AG10803 (cell line): ENCODE measurements at regions not wholly inside any gene's neighbourhood (a gene's known extent, or its start where the extent isn't known, plus 50 kb on each side); places are given as distances from the start of the nearest gene placed in this dataset.

Experiments used
- DNase-seq: peaks from one replicate; pipeline ENCODE4 v3.0.0; 2010; ENCODE audit warnings: low read depth
- H3K4me3 ChIP-seq: 2 replicates; pipeline ENCODE4 v1.5.1; 2011; ENCODE audit warnings: mild to moderate bottlenecking, low read length, control low read depth
- CTCF ChIP-seq: conservative IDR thresholded peaks from 2 replicates; pipeline ENCODE4 v1.5.1; 2011; ENCODE audit warnings: mild to moderate bottlenecking, low read length, control low read depth, inconsistent platforms

GRCh38 chr19:30629086-30629485 lies 256.9 kb downstream of the ZNF536 start:
- TF ChIP-seq CTCF = no peak
- no peak for DNase-seq
- H3K4me3 ChIP-seq = no peak overlapping the region

GRCh38 chr19:30626626-30626966 lies 254.4 kb downstream of the ZNF536 start:
- TF ChIP-seq CTCF = no peak
- H3K4me3 ChIP-seq = no peak overlapping the region
- DNase-seq = no peak

- H3K4me3 ChIP-seq = no peak overlapping the region
Observed at GRCh38 chr19:30625947-30626625, 253.9 kb downstream of the ZNF536 start.

GRCh38 chr19:30622276-30622675 lies 250.1 kb downstream of the ZNF536 start:
- no peak overlapping the region for H3K4me3 ChIP-seq
- no peak for TF ChIP-seq CTCF
- DNase-seq = no peak

More at GRCh38 chr19:30625947-30626625, 253.9 kb downstream of the ZNF536 start:
- DNase-seq = no peak
- TF ChIP-seq CTCF = no peak

GRCh38 chr19:30621326-30621920 lies 249.2 kb downstream of the ZNF536 start:
- no peak overlapping the region for H3K4me3 ChIP-seq
- no peak for TF ChIP-seq CTCF
- no peak for DNase-seq

GRCh38 chr19:30620354-30620753 lies 248.2 kb downstream of the ZNF536 start:
- DNase-seq = no peak
- H3K4me3 ChIP-seq = no peak overlapping the region
- TF ChIP-seq CTCF = no peak

- no peak for DNase-seq
- TF ChIP-seq CTCF = no peak
- H3K4me3 ChIP-seq = no peak overlapping the region
Observed at GRCh38 chr19:30609656-30610270, 237.6 kb downstream of the ZNF536 start.
